ENCODE measurements at regions not wholly inside any gene's neighbourhood (a gene's known extent, or its start where the extent isn't known, plus 50 kb on each side); places are given as distances from the start of the nearest gene placed in this dataset.
A peak's percentile ranks its signal among the peaks of the same experiment; 100 is the strongest.
"Not testable (repeated sequence)": the region's sequence is repeated elsewhere in the genome, so short reads cannot be mapped to it uniquely, and the experiment has no call there.

GRCh38 chr5:36395260-36395659 lies 93.6 kb upstream of the RANBP3L start:
- H3K36me3 ChIP-seq = no peaks in the 10 kb centered on the region
- H3K9me3 ChIP-seq = no peaks in the 10 kb centered on the region
- H3K4me1 ChIP-seq = peaks cover 0 to 43% (median 25%) of the 10 kb centered on the region in 4 donors
- no peak overlapping the region for H3K4me3 ChIP-seq
- DNase-seq = no peak
- TF ChIP-seq CTCF (IDR thresholded peaks at IDR 0.05) = no peak
- intact Hi-C loops (cut with DNase I; ENCODE audit: low total_unique reads) = no loop called here
- peak overlapping the region in 1 of 2 donors; percentile 69 for H3K27ac ChIP-seq
- H3K27me3 ChIP-seq = no peaks in the 10 kb centered on the region

DNA sequence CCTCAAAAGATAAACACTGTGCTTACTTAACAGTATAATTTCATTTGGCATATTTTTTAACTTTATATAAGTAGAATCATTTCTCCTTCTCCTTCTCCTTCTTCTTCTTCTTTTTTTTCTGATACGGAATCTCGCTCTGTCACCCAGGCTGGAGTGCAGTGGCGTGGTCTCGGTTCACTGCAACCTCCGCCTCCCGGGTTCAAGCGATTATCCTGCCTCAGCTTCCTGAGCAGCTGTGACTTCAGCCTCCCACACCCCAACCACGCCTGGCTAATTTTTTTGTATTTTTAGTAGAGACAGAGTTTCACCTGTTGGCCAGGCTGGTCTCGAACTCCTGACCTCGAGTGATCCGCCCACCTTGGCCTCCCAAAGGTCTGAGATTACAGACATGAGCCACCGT lies 94.2 kb upstream of the RANBP3L start:
- peaks cover 0 to 43% (median 25%) of the 10 kb centered on the region in 4 donors for H3K4me1 ChIP-seq
- H3K9me3 ChIP-seq; DNase-seq; intact Hi-C loops (cut with DNase I; ENCODE audit: low total_unique reads); H3K36me3 ChIP-seq; H3K4me3 ChIP-seq; H3K27me3 ChIP-seq: not testable (repeated sequence)
- peak overlapping the region; percentile 18 to 27 for H3K27ac ChIP-seq

- Histone ChIP-seq H3K36me3 (no peaks in the 10 kb centered on the region), H3K27me3 (no peaks in the 10 kb centered on the region), H3K4me3 (no peak overlapping the region), H3K27ac (peak overlapping the region; percentile 27 to 43), H3K9me3 (no peaks in the 10 kb centered on the region), H3K4me1 (peaks cover 0 to 43% (median 25%) of the 10 kb centered on the region in 4 donors)
- no peak for TF ChIP-seq CTCF (IDR thresholded peaks at IDR 0.05)
- intact Hi-C loops (cut with DNase I; ENCODE audit: low total_unique reads) = no loop called here
- DNase-seq = no peak
These were observed 94.9 kb upstream of the RANBP3L start for GRCh38 chr5:36396640-36397039.

DNA sequence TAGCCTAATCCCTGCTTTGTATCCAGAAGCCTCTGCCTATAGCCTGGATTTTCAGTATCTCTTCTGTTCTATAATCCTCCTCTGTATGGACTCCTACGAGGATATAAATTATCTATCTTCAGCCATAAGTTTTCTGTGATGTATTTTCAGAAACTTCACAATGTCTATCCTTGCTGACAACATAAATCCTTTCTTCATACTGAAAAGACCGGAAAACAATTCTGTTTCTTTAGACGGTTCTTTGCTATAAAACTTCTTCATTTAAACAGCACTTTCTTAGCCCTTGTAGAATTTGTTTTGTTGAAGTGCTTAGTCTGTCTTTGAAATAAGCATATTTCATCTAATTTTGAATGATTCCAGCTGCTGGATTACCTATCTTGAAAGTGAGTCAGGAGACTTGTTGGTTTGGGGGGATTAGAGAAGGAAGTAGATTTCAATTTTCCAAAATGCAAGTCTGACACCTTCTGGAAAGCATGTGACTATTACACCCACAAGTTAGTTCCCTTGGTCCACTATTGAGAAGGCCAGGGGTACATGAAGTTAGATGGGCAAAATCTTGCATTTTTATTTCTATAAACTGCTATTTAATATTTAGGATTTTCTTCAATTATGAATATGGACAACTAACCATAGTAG lies 96.3 kb upstream of the RANBP3L start:
- Histone ChIP-seq H3K36me3 (no peaks in the 10 kb centered on the region), H3K9me3 (no peaks in the 10 kb centered on the region), H3K4me1 (peaks cover 0 to 37% (median 18%) of the 10 kb centered on the region in 4 donors), H3K4me3 (no peak overlapping the region), H3K27ac (no peak overlapping the region), H3K27me3 (no peaks in the 10 kb centered on the region)
- TF ChIP-seq CTCF (IDR thresholded peaks at IDR 0.05) = peak; percentile 37 to 47
- intact Hi-C loops (cut with DNase I; ENCODE audit: low total_unique reads) = no loop called here
- DNase-seq = no peak

GRCh38 chr5:36402512-36402906 lies 100.8 kb upstream of the RANBP3L start:
- Histone ChIP-seq H3K27me3 (no peaks in the 10 kb centered on the region), H3K4me3 (no peak overlapping the region), H3K9me3 (no peaks in the 10 kb centered on the region), H3K36me3 (no peaks in the 10 kb centered on the region), H3K4me1 (peaks cover 0 to 28% (median 7%) of the 10 kb centered on the region in 4 donors), H3K27ac (peak overlapping the region in 1 of 2 donors; percentile 58)
- intact Hi-C loops (cut with DNase I; ENCODE audit: low total_unique reads) = no loop called here
- no peak for DNase-seq
- no peak for TF ChIP-seq CTCF (IDR thresholded peaks at IDR 0.05)

DNA sequence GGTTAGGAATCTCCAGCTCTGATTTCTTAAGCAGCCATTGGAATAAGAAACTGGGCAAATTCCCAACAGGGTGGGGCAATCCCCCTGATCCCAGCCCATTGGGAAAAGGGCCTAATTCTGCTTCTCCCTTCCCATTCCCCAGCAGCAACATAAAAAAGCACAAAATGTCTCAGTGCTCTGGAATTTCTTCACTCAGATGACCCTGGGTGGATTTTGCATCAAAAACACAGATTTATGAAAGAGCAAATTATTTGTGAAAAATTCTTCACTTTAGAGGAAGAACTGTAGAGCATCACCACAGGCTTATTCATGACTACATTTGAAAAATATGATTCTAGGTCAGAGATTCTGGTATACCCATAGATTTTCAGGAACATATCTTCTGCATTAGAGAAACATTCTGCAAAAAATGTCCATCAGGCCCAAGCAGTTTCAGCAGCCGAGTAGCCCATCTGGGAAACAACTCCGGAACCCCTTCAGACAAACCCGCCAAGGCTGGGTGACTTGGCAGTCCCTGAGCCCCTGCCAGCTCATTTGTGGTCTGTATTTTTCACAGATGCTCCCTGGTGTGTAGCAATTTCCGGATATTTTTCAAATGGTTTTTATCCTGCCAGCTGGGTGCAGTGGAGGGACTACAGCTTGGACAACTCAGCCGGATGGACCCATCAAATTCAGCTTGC lies 102.1 kb upstream of the RANBP3L start:
- H3K27ac ChIP-seq = peak overlapping the region; percentile 58 to 62
- H3K4me1 ChIP-seq = peaks cover 0 to 22% (median 7%) of the 10 kb centered on the region in 4 donors
- TF ChIP-seq CTCF (IDR thresholded peaks at IDR 0.05) = no peak
- H3K4me3 ChIP-seq = no peak overlapping the region
- no peaks in the 10 kb centered on the region for H3K9me3 ChIP-seq
- no peaks in the 10 kb centered on the region for H3K27me3 ChIP-seq
- no peaks in the 10 kb centered on the region for H3K36me3 ChIP-seq
- DNase-seq = peak; percentile 69 to 81
- intact Hi-C loops (cut with DNase I; ENCODE audit: low total_unique reads) = no loop called here

Measured in tibial artery (tissue), 4 donors.